WERI-Rb-1 (cell line): ENCODE measurements at regions not wholly inside any gene's neighbourhood (a gene's known extent, or its start where the extent isn't known, plus 50 kb on each side); places are given as distances from the start of the nearest gene placed in this dataset.
"Not testable (repeated sequence)": the region's sequence is repeated elsewhere in the genome, so short reads cannot be mapped to it uniquely, and the experiment has no call there.

ENCODE experiments used
- DNase-seq: peaks from one replicate; pipeline ENCODE4 v3.0.0-alpha.2; 2020
- H3K27ac ChIP-seq: fragments of 250-450 bp; sonication (Bioruptor Pico); 2 replicates; pipeline ENCODE4 v1.5.1; 2020; ENCODE audit warnings: mild to moderate bottlenecking, moderate library complexity
- H3K27me3 ChIP-seq: fragments of 250-450 bp; sonication (Bioruptor Pico); 2 replicates; pipeline ENCODE4 v1.5.1; 2021; ENCODE audit warnings: mild to moderate bottlenecking, low read depth, moderate library complexity; ENCODE audit not compliant: insufficient read depth, severe bottlenecking
- H3K36me3 ChIP-seq: fragments of 250-450 bp; sonication (Bioruptor Pico); 2 replicates; pipeline ENCODE4 v1.5.1; 2020; ENCODE audit warnings: mild to moderate bottlenecking, moderate library complexity
- H3K4me3 ChIP-seq: 2 replicates; pipeline ENCODE4 v1.5.1; 2011; ENCODE audit warnings: low read depth, mild to moderate bottlenecking, control low read depth, low read length
- H3K9me3 ChIP-seq: fragments of 250-450 bp; sonication (Bioruptor Pico); 2 replicates; pipeline ENCODE4 v1.5.1; 2021; ENCODE audit warnings: mild to moderate bottlenecking, moderate library complexity; ENCODE audit not compliant: severe bottlenecking
- TF ChIP-seq, protein P1 (sequence below): IDR thresholded peaks from 2 replicates; pipeline ENCODE4 v1.5.1; 2011; ENCODE audit warnings: low read depth, mild to moderate bottlenecking, control low read depth, inconsistent platforms, low read length

DNA sequence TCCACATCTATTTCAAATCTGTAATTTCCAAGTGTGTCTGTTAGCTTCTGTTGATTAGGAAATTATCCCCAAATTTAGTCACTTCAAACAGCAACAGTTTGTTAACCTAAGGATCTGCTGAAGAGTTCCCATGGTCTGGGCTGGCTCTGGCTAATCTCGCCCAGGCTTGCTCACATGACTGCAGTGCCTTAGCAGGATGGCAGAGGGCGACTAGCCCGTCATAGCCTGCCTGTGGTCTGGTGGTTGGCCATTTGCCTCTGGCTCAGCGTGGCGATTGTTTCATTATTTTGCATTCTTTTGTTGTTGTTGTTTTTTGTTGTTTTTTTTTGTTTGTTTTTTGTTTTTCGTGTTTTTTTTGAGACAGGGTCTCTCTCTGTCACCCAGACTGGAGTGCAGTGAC is 264.0 kb downstream of the TRIML1 start:
- no peak overlapping the region for H3K4me3 ChIP-seq
- H3K36me3 ChIP-seq, result no peaks in the 10 kb centered on the region
- H3K9me3 ChIP-seq, result no peaks in the 10 kb centered on the region
- H3K27ac ChIP-seq, result no peak overlapping the region
- peaks cover 91% of the 10 kb centered on the region for H3K27me3 ChIP-seq
- DNase-seq, result no peak
- TF ChIP-seq, protein P1, sequence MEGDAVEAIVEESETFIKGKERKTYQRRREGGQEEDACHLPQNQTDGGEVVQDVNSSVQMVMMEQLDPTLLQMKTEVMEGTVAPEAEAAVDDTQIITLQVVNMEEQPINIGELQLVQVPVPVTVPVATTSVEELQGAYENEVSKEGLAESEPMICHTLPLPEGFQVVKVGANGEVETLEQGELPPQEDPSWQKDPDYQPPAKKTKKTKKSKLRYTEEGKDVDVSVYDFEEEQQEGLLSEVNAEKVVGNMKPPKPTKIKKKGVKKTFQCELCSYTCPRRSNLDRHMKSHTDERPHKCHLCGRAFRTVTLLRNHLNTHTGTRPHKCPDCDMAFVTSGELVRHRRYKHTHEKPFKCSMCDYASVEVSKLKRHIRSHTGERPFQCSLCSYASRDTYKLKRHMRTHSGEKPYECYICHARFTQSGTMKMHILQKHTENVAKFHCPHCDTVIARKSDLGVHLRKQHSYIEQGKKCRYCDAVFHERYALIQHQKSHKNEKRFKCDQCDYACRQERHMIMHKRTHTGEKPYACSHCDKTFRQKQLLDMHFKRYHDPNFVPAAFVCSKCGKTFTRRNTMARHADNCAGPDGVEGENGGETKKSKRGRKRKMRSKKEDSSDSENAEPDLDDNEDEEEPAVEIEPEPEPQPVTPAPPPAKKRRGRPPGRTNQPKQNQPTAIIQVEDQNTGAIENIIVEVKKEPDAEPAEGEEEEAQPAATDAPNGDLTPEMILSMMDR, result peak; percentile 50

DNA sequence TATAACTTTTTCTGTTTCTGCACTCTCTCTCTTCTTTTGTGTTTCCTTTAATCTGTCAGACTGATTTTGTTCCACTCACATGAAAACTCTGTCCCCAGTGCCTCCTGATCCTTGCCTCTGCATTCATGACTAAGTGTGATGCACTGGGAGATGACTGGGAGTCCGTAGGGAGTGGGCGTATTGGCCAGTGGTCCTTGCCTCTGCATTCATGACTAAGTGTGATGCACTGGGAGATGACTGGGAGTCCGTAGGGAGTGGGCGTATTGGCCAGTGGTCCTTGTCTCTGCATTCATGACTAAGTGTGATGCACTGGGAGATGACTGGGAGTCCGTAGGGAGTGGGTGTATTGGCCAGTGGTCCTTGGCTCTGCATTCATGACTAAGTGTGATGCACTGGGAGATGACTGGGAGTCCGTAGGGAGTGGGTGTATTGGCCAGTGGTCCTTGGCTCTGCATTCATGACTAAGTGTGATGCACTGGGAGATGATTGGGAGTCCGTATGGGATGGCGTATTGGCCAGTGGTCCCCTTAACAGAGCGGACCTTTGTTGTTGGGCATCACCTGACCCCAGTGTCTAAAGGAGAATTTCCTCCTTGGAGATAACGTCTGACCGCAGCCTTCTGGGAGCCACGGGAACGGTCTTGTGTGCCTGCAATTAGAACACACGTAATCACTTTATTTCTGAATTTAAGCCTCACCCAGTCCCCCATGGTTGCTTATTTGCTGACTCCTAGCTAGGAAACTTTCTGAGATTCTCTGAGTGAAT is 266.0 kb downstream of the TRIML1 start:
- peaks cover 89% of the 10 kb centered on the region for H3K27me3 ChIP-seq
- H3K9me3 ChIP-seq, H3K27ac ChIP-seq, H3K4me3 ChIP-seq, H3K36me3 ChIP-seq, DNase-seq: not testable (repeated sequence)

DNA sequence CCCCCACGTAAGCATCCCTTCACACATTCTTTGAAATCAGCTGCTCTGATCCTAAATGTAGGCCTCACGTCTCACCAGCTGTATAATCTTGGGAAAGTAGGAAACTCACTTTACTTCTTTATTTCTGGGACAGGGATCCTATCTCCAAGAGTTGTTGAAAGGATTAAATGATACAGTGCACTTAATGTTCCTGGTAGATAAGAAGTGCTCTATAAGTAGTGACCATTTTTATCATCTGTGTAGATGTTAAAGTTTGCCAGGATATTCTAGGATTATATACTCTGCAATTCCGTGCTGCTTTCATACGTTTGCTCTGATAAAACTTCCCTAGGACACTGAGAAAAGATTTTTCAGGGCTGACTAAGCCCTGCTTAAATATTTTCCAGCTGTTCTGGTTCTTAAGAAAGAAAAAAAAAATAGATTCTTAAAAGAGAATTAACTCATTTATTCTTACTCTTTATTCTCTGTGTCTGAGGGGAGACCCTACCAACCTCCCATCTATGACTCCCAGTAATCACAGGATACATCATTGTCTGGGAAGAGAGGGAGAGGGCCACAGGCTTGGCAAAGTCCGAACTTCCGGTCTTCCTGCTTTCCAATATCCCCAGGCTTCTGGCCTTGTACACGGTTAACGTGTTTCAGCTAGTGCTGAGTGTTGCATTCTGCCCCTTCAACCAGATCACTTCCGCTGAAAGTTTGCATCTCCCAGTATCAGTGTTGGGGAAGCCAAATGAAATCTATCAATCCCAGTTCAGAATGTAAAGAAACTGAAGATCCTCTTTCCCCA is 269.2 kb downstream of the TRIML1 start:
- TF ChIP-seq, protein P1, result no peak
- no peaks in the 10 kb centered on the region for H3K9me3 ChIP-seq
- H3K36me3 ChIP-seq, result no peaks in the 10 kb centered on the region
- DNase-seq, result no peak
- H3K4me3 ChIP-seq, result no peak overlapping the region
- H3K27ac ChIP-seq, result no peak overlapping the region
- H3K27me3 ChIP-seq, result peaks cover 89% of the 10 kb centered on the region

DNA sequence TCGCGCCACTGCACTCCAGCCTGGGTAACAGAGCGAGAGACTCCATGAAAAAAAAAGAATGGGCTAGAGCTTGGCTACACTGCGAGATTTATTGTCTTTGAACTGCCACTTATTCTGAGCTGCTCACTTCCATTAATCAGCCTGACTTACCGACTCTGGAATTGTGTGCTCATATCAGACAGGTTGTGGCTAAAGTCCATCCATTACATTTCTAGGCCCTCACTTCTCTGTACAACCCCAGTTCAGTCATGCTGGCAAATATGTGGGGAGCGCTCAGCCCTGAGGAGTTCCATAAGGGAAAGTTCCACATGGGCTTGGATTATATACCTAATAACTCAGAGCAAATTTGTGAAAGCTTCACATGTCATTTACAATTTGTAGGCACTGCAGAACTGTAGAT is 270.6 kb downstream of the TRIML1 start:
- peaks cover 90% of the 10 kb centered on the region for H3K27me3 ChIP-seq
- H3K4me3 ChIP-seq, result no peak overlapping the region
- H3K9me3 ChIP-seq, result no peaks in the 10 kb centered on the region
- H3K36me3 ChIP-seq, result no peaks in the 10 kb centered on the region
- TF ChIP-seq, protein P1, result no peak
- no peak for DNase-seq
- no peak overlapping the region for H3K27ac ChIP-seq

DNA sequence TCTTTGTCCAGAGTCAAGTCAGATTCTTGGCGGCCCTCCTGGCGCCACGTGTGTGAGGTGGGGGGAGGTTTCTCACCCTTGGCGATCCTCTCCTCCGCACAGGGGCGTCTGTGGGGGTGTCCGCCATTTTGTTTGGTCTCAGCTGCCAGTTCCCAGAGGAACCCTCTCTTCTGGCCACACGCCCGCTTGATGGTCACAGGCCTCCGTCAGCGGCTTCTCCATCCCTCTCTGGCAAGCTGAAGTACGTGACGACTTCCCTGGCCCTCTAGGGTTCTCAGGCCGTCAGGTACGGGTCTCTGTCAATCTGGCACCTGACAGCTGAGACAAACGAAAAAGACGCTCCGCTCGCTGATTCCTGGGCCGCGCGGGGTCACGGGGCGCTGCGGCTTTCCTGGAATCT is 272.6 kb downstream of the TRIML1 start:
- Histone ChIP-seq H3K27ac (no peak overlapping the region), H3K9me3 (no peaks in the 10 kb centered on the region), H3K27me3 (peaks cover 96% of the 10 kb centered on the region), H3K36me3 (no peaks in the 10 kb centered on the region), H3K4me3 (no peak overlapping the region)
- DNase-seq, result no peak
- TF ChIP-seq, protein P1, result no peak

DNA sequence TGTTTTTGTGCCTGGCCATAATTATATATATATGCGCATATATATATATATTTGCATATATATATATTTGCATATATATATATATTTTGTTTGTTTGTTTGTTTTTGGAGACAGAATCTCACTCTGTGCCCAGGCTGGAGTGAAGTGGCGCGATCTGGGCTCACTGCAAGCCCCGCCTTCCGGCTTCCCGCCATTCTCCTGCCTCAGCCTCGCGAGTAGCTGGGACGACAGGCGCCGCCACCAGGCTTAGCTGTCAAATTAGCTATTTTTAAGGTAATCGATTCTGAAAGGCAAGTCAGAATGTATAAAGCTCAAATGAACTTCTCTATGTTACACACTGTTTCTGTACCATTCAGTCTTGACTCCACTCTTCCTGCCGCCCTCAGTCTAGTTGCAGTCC is 273.3 kb downstream of the TRIML1 start:
- Histone ChIP-seq H3K36me3 (no peaks in the 10 kb centered on the region), H3K27ac (no peak overlapping the region), H3K4me3 (no peak overlapping the region), H3K27me3 (peaks cover 95% of the 10 kb centered on the region), H3K9me3 (no peaks in the 10 kb centered on the region)
- no peak for DNase-seq
- TF ChIP-seq, protein P1, result no peak
